SU-DHL-6 (cell line): ENCODE measurements at regions not wholly inside any gene's neighbourhood (a gene's known extent, or its start where the extent isn't known, plus 50 kb on each side); places are given as distances from the start of the nearest gene placed in this dataset.

ENCODE experiments used
- H2AFZ ChIP-seq: fragments of 200-600 bp; sonication (generic); 2 replicates; pipeline ENCODE4 v1.6.1; 2014; ENCODE audit warnings: low read depth, mild to moderate bottlenecking, moderate library complexity, mixed read lengths, antibody characterized with exemption, low read length; ENCODE audit not compliant: severe bottlenecking
- H3F3A ChIP-seq: fragments of 200-600 bp; shearing (Covaris generic); 2 replicates; pipeline ENCODE4 v1.6.0; 2016; ENCODE audit warnings: antibody characterized with exemption, mild to moderate bottlenecking; ENCODE audit not compliant: insufficient read depth
- H3K27ac ChIP-seq: fragments of 200-600 bp; sonication (generic); 2 replicates; pipeline ENCODE4 v1.5.1; 2016; ENCODE audit warnings: low read depth, mild to moderate bottlenecking, low read length, moderate library complexity, mixed read lengths
- H3K27me3 ChIP-seq: fragments of 200-600 bp; sonication (generic), shearing (Covaris generic); 2 replicates; pipeline ENCODE4 v1.6.0; 2014; ENCODE audit warnings: mild to moderate bottlenecking, low read length
- H3K36me3 ChIP-seq: fragments of 200-600 bp; sonication (generic); 2 replicates; pipeline ENCODE4 v1.6.1; 2014; ENCODE audit warnings: mild to moderate bottlenecking, low read length, mixed read lengths
- H3K4me2 ChIP-seq: fragments of 300-600, 200-600 bp; shearing (Covaris generic), sonication (generic); 2 replicates; pipeline ENCODE4 v1.6.0; 2014; ENCODE audit warnings: low read length, low read depth, mild to moderate bottlenecking; ENCODE audit not compliant: poor library complexity, severe bottlenecking
- H3K4me3 ChIP-seq: fragments of 200-600 bp; sonication (generic); 2 replicates; pipeline ENCODE4 v1.5.1; 2014; ENCODE audit warnings: antibody characterized with exemption, low read length, mild to moderate bottlenecking, mixed read lengths; ENCODE audit not compliant: insufficient read depth, poor library complexity, severe bottlenecking
- H3K79me2 ChIP-seq: fragments of 200-600 bp; sonication (generic); 2 replicates; pipeline ENCODE4 v1.6.1; 2014; ENCODE audit warnings: mild to moderate bottlenecking, low read length, moderate library complexity; ENCODE audit not compliant: insufficient read depth
- H3K9ac ChIP-seq: fragments of 200-600 bp; sonication (generic); 2 replicates; pipeline ENCODE4 v1.7.0; 2014; ENCODE audit warnings: mild to moderate bottlenecking, low read length
- H3K9me2 ChIP-seq: fragments of 200-600 bp; sonication (generic); replicated peaks from 2 replicates; pipeline ENCODE4 v1.6.1; 2014; ENCODE audit warnings: low read length; ENCODE audit not compliant: insufficient read depth
- H3K9me3 ChIP-seq: fragments of 200-600 bp; sonication (generic); 2 replicates; pipeline ENCODE4 v1.6.1; 2014; ENCODE audit warnings: low read length, mixed read lengths; ENCODE audit not compliant: insufficient read depth
- H4K20me1 ChIP-seq: fragments of 200-600 bp; sonication (generic); 2 replicates; pipeline ENCODE4 v1.6.1; 2014; ENCODE audit warnings: low read depth, mild to moderate bottlenecking, antibody characterized with exemption, low read length, moderate library complexity, mixed read lengths
- CTCF ChIP-seq: fragments of 200-600 bp; sonication (generic); IDR thresholded peaks from one replicate; pipeline ENCODE4 v1.5.1; 2017; ENCODE audit warnings: antibody characterized with exemption, mild to moderate bottlenecking, low read length, moderate library complexity; ENCODE audit not compliant: insufficient read depth, poor library complexity, severe bottlenecking
- EZH2phosphoT487 ChIP-seq: fragments of 200-600 bp; sonication (generic), shearing (Covaris generic); conservative IDR thresholded peaks from 2 replicates; pipeline ENCODE4 v1.6.1; 2018; ENCODE audit warnings: mild to moderate bottlenecking, antibody characterized with exemption, low read length, moderate library complexity, mixed read lengths

- Histone ChIP-seq H3K27me3 (no peaks in the 10 kb centered on the region), H2AFZ (no peak overlapping the region), H3K9ac (no peak overlapping the region), H3K36me3 (no peaks in the 10 kb centered on the region), H3K4me2 (no peak overlapping the region), H3F3A (no peaks in the 10 kb centered on the region), H3K4me3 (no peak overlapping the region), H3K27ac (no peak overlapping the region), H4K20me1 (no peaks in the 10 kb centered on the region), H3K79me2 (no peaks in the 10 kb centered on the region), H3K9me3 (no peaks in the 10 kb centered on the region), H3K9me2 (no peaks in the 10 kb centered on the region)
- no peak for TF ChIP-seq EZH2phosphoT487
- TF ChIP-seq CTCF = no peak
Measured at GRCh38 chr4:12692815-12693214, 791.3 kb downstream of the RAB28 start.

- H3K4me2 ChIP-seq = no peak overlapping the region
- no peaks in the 10 kb centered on the region for H3K27me3 ChIP-seq
- no peak overlapping the region for H2AFZ ChIP-seq
- H3F3A ChIP-seq = no peaks in the 10 kb centered on the region
- no peak overlapping the region for H3K9ac ChIP-seq
- no peaks in the 10 kb centered on the region for H3K9me2 ChIP-seq
- no peaks in the 10 kb centered on the region for H3K79me2 ChIP-seq
- H3K36me3 ChIP-seq = no peaks in the 10 kb centered on the region
- no peaks in the 10 kb centered on the region for H3K9me3 ChIP-seq
- H3K27ac ChIP-seq = no peak overlapping the region
- TF ChIP-seq EZH2phosphoT487 = no peak
- no peak for TF ChIP-seq CTCF
- no peaks in the 10 kb centered on the region for H4K20me1 ChIP-seq
- H3K4me3 ChIP-seq = no peak overlapping the region
Measured at GRCh38 chr4:12691168-12691567, 793.0 kb downstream of the RAB28 start.

GRCh38 chr4:12689457-12689856 is 794.7 kb downstream of the RAB28 start:
- no peaks in the 10 kb centered on the region for H4K20me1 ChIP-seq
- no peaks in the 10 kb centered on the region for H3F3A ChIP-seq
- no peaks in the 10 kb centered on the region for H3K9me3 ChIP-seq
- H3K27me3 ChIP-seq = no peaks in the 10 kb centered on the region
- H3K79me2 ChIP-seq = no peaks in the 10 kb centered on the region
- no peak overlapping the region for H3K27ac ChIP-seq
- no peaks in the 10 kb centered on the region for H3K9me2 ChIP-seq
- no peak overlapping the region for H3K9ac ChIP-seq
- no peaks in the 10 kb centered on the region for H3K36me3 ChIP-seq
- no peak overlapping the region for H2AFZ ChIP-seq
- no peak overlapping the region for H3K4me2 ChIP-seq
- H3K4me3 ChIP-seq = no peak overlapping the region
- TF ChIP-seq CTCF (no peak), EZH2phosphoT487 (no peak)
